Left lung (tissue), 4 donors: ENCODE measurements at regions not wholly inside any gene's neighbourhood (a gene's known extent, or its start where the extent isn't known, plus 50 kb on each side); places are given as distances from the start of the nearest gene placed in this dataset.

Experiments used
- ATAC-seq: fragments of 200-7000 bp; cut with Tn5 transposase; one replicate; pipeline ENCODE4 v1.9.1; 2020; ENCODE audit warnings: moderate library complexity
- DNase-seq, 4 donors: peaks; one replicate each; pipeline ENCODE4 v3.0.0-alpha.2; 2013 to 2020
- H3K27ac ChIP-seq, 2 donors: fragments of 200-600 bp; sonication (generic) in 1 of 2; one replicate each; pipeline versions ENCODE4 v1.5.0 to v1.8.0; 2020 to 2021
- H3K27me3 ChIP-seq, 2 donors: fragments of 200-600 bp; sonication (generic) in 1 of 2; one replicate each; pipeline versions ENCODE4 v1.5.0 to v1.8.0; 2020 to 2021
- H3K36me3 ChIP-seq, 2 donors: fragments of 200-600 bp; sonication (generic) in 1 of 2; one replicate each; pipeline versions ENCODE4 v1.5.0 to v1.8.0; 2020 to 2021
- H3K4me1 ChIP-seq, 2 donors: fragments of 200-600 bp; one replicate each; pipeline ENCODE4 v1.8.0; 2021
- H3K4me3 ChIP-seq, 2 donors: fragments of 200-600 bp; sonication (generic) in 1 of 2; one replicate each; pipeline versions ENCODE4 v1.5.0 to v1.8.0; 2020 to 2021; ENCODE audit warnings: mild to moderate bottlenecking in 1 of 2
- H3K9me3 ChIP-seq, 2 donors: fragments of 200-600 bp; sonication (generic) in 1 of 2; one replicate each; pipeline versions ENCODE4 v1.5.0 to v1.8.0; 2020 to 2021
- CTCF ChIP-seq, 2 donors: fragments of 200-600 bp; sonication (generic) in 1 of 2; IDR thresholded peaks; one replicate each; pipeline versions ENCODE4 v1.5.0 to v1.8.0; 2021; ENCODE audit warnings: antibody characterized with exemption in 2 of 2
- intact Hi-C, 2 donors: fragments of 100-400 bp; cut with DNase I; formaldehyde crosslinking; loops; one replicate each; pipeline versions ENCODE4 v1.11.2 to v1.14.2; 2022
- donor health status: DM: no; HTN: yes; CAD: no.
- donor health status: DM: no; HTN: no; CAD: no.

DNA sequence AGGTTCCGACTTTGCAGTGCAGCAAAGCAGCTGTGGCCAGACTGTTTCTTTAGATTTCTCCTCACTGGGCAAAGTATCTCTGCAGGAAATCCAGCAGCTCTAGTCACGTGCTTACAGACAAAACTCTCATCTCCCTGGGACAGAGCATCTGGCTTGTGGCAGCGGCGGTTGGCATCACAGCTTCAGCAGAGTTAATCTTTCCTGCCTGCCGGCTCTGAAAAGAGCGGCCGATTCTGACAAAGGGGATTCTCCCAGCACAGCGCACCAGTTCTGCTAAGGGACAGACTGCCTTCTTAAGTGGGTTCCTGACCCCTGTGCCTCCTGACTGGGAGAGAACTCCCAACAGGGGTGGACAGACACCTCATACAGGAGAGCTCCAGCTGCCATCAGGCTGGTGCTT, 1357.3 kb upstream of the TENM4 start:
- DNase-seq (no peak), ATAC-seq (no peak)
- peaks cover 0 to 53% of the 10 kb centered on the region in 2 donors for H3K9me3 ChIP-seq
- no peaks in the 10 kb centered on the region for H3K4me1 ChIP-seq
- intact Hi-C loops: no loop called here
- no peaks in the 10 kb centered on the region for H3K36me3 ChIP-seq
- H3K27me3 ChIP-seq: no peaks in the 10 kb centered on the region
- no peak overlapping the region for H3K27ac ChIP-seq
- no peak for TF ChIP-seq CTCF (IDR thresholded peaks at IDR 0.05)
- no peak overlapping the region for H3K4me3 ChIP-seq

GRCh38 chr11:80783561-80783960, 1342.7 kb upstream of the TENM4 start:
- Histone ChIP-seq H3K4me1 (no peaks in the 10 kb centered on the region), H3K27ac (no peak overlapping the region), H3K27me3 (no peaks in the 10 kb centered on the region), H3K9me3 (peaks cover 0 to 7% of the 10 kb centered on the region in 2 donors), H3K4me3 (no peak overlapping the region), H3K36me3 (no peaks in the 10 kb centered on the region)
- no peak for TF ChIP-seq CTCF (IDR thresholded peaks at IDR 0.05)
- no peak for ATAC-seq
- DNase-seq: no peak
- intact Hi-C loops: no loop called here

- H3K27me3 ChIP-seq: no peaks in the 10 kb centered on the region
- no peak for ATAC-seq
- H3K27ac ChIP-seq: no peak overlapping the region
- DNase-seq: no peak
- TF ChIP-seq CTCF (IDR thresholded peaks at IDR 0.05): no peak
- no peak overlapping the region for H3K4me3 ChIP-seq
- H3K4me1 ChIP-seq: no peaks in the 10 kb centered on the region
- intact Hi-C loops: no loop called here
- peaks cover 0 to 2% of the 10 kb centered on the region in 2 donors for H3K9me3 ChIP-seq
- no peaks in the 10 kb centered on the region for H3K36me3 ChIP-seq
These were observed 1341.5 kb upstream of the TENM4 start for GRCh38 chr11:80782135-80782885.

- Histone ChIP-seq H3K27ac (no peak overlapping the region), H3K27me3 (no peaks in the 10 kb centered on the region), H3K9me3 (no peaks in the 10 kb centered on the region), H3K4me3 (no peak overlapping the region), H3K4me1 (no peaks in the 10 kb centered on the region), H3K36me3 (no peaks in the 10 kb centered on the region)
- intact Hi-C loops: no loop called here
- TF ChIP-seq CTCF (IDR thresholded peaks at IDR 0.05): no peak
- ATAC-seq: no peak
- no peak for DNase-seq
These were observed 1339.2 kb upstream of the TENM4 start for GRCh38 chr11:80779905-80780605.

- Histone ChIP-seq H3K36me3 (no peaks in the 10 kb centered on the region), H3K27ac (no peak overlapping the region), H3K27me3 (no peaks in the 10 kb centered on the region), H3K4me3 (no peak overlapping the region), H3K9me3 (no peaks in the 10 kb centered on the region), H3K4me1 (no peaks in the 10 kb centered on the region)
- DNase-seq (no peak), ATAC-seq (no peak)
- intact Hi-C loops: no loop called here
- no peak for TF ChIP-seq CTCF (IDR thresholded peaks at IDR 0.05)
These were observed 1338.1 kb upstream of the TENM4 start for GRCh38 chr11:80778941-80779340.
